Right lung (tissue), 2 donors: ENCODE measurements at regions not wholly inside any gene's neighbourhood (a gene's known extent, or its start where the extent isn't known, plus 50 kb on each side); places are given as distances from the start of the nearest gene placed in this dataset.
"Not testable (repeated sequence)": the region's sequence is repeated elsewhere in the genome, so short reads cannot be mapped to it uniquely, and the experiment has no call there.

Source experiments
- DNase-seq, 2 donors: peaks; one replicate each; pipeline ENCODE4 v3.0.0-alpha.2; 2013

DNA sequence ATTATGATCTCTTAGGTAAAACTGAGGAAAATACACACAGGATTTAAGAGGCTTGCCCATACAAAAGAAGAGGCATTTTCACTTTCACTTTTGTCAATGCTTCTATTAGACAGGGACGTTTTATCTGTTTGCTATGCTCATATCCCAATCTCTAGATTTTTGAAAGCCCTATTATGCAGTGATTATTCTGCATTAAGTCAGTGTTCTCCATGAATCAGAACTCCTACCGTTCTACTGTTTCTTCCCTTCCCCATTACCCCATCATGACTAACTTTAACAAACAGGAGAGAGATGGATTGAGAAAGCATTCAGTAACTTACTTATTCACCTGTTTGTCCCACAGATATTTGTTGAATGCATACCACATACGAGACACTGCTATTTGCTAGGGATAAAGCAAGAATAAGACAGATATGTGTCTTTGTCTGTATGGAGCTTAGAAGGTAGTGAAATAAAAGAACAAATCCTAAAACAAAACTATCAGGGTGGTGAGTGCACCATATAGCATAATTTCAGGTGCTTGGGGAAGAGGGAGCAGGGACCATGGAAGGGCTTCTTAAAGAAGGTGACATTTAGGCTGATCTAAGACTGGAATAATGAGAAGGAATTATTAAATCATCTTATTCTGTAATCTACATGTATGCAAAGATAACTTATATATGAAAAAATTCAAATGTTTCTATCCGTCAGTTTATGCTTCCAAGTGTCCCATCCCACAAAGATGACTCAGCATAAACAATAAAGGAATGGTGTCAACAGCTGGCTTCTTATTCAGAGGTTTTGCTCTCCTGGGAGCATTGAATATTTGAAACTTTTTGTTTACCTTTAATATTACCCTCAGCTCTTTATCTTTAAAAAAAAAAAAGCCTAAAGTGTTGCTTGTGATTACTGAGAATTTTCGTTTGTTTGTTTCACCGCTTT lies 328.1 kb downstream of the HINT1 start:
- no peak for DNase-seq

DNA sequence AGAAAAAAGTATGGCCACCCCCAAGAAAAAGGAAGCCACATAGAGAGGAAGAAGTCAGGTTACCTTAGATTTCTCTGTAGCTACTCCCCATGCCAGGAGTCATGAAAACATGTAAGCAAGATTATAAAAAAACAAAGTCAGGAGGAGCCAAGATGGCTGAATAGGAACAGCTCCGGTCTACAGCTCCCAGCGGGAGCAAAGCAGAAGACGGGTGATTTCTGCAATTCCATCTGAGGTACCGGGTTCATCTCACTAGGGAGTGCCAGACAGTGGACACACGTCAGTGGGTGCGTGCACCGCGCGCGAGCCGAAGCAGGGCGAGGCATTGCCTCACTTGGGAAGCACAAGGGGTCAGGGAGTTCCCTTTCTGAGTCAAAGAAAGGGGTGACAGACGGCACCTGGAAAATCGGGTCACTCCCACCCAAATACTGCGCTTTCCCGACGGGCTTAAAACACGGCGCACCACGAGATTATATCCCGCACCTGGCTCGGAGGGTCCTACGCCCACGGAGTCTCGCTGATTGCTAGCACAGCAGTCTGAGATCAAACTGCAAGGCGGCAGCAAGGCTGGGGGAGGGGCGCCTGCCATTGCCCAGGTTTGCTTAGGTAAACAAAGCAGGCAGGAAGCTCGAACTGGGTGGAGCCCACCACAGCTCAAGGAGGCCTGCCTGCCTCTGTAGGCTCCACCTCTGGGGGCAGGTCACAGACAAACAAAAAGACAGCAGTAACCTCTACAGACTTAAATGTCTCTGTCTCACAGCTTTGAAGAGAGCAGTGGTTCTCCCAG lies 347.3 kb downstream of the HINT1 start:
- not testable (repeated sequence) for DNase-seq

DNA sequence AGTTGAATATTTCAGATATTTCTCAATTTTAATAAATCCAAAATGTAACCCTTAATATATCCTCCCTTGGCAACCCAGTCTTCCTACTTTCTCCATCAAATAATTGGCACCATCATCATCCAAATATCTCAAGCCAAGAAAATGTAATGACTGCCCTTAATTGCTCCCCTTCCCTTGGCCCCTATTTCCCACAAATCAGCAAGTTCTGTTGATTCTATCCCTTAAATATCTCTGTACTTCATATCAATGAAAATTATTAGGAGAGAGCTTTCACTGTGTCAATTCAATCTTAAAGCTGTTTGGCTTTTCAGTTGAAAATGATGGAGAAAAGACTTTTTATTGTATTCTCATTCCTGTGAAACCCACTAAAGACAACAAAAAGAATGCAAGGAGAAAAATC lies 349.8 kb downstream of the HINT1 start:
- DNase-seq: peak; percentile 26 to 44

- no peak for DNase-seq
Observed at GRCh38 chr5:130808691-130809090, 356.4 kb downstream of the HINT1 start.

DNA sequence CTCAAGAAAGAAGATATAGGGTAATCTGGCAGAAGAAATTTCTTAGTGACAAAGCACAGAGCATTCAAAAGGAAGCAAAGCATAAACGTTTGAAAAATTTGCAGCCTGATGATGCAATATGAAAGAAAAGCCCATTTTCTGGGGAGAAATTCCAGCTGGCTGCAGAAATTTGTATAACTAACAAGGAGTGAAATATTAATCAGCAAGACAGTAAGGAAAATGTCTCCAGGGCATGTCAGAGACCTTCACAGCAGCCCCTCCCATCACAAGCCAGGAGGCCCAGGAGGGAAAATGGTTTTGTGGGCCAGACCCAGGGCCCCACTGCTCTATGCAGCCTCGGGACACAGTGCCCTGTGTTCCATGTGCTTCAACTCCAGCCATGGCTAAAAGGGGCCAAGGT lies 359.4 kb downstream of the HINT1 start:
- DNase-seq: peak; percentile 50 to 51

DNA sequence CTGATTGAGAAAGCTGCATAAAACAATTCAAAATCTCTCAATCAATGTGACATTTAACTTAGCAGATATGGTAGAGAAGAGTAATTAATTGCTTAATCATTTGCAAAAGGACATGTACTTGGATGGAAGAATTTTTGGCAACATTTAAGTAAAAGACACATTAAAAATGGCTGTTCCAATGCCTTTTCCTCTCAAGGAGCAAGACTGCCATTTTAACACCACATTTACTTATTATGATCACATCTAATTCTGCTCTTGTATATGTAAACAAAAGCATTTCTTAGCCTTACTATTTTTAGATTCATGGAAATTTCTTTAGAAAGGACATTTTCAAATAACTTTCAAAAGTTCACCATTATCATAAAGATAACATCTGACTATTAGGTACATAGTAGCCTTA lies 360.0 kb downstream of the HINT1 start:
- peak in 1 of 2 donors; percentile 20 for DNase-seq

GRCh38 chr5:130801963-130802362 lies 363.1 kb downstream of the HINT1 start:
- no peak for DNase-seq

- no peak for DNase-seq
Observed at GRCh38 chr5:130799015-130799414, 366.0 kb downstream of the HINT1 start.

- DNase-seq: no peak
Observed at GRCh38 chr5:130797303-130797702, 367.8 kb downstream of the HINT1 start.

DNA sequence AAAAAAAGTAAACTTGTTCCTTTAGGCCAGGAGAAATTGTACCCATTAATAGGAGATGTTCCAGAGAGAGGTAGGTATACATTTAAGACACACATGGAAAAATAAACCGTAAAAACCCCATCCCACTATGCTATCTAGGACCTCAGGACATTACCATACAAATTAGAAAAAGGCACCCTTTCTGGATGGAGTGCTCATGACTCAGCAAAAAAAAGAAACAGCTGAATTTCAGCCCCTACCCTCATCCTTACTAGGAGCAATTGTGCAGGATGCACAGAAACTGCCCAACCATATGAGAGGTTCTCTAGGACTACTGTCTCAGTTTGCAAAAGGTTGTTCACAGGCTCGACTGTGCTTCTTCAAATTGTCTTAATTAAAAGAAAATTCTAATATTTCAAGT lies 368.2 kb downstream of the HINT1 start:
- DNase-seq: no peak

DNA sequence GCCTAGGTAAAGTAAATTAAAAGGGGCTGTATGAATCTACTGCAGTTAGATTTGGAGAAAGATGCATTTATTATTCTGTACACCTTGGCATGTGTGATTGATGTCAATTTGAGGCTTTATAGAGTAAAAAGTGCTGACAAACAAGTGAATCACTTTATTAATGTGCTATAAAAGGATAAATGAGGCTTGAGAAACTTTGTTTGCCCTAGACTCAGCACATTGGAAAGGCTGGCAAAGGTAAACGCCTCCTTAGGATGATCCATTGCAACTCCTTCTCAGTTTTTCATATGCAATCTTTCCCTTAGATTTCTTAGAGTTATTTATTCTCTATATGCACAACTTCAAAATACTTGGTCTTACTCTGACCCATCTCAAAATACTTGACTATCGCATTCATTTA lies 369.0 kb downstream of the HINT1 start:
- no peak for DNase-seq

DNA sequence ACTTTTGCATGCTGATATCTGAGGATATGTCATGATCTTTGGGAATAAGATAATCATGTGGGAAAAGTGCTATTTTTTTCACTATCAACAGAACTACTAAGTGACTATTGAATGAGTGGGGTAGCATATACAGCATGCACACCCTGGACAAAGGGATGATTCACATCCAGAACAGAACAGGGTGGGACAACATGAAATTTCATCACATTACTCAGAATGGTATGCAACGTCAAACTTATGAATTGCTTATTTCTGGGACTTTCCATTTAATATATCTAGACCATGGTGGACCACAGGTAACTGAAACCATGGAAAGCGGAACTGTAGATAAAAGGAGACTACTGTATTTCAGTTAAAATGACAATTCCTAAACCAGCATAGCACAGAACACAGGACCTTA lies 370.0 kb downstream of the HINT1 start:
- no peak for DNase-seq

DNA sequence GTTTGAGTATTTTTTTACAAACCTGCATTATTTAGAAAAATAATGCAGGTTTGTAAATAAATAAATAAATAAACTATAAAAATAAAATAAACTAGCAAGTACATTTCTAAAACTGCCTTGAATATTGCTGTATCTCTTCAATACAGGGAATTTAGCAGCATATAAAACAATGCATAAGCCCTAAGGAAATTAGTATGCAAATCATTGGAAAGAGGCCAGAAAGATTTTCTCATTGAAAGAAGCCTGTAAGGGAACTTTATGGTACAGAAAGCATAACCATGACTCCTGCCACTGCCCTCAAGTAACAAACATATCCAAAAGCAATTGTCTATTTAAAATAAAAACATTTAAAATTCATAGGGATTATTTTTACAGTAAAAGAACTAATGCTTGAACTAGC lies 387.3 kb downstream of the HINT1 start:
- no peak for DNase-seq

- no peak for DNase-seq
Observed at GRCh38 chr5:130773813-130774212, 391.2 kb downstream of the HINT1 start.

GRCh38 chr5:130762031-130762430 lies 403.0 kb downstream of the HINT1 start:
- DNase-seq: no peak

- DNase-seq: no peak
Observed at GRCh38 chr5:130759061-130759460, 406.0 kb downstream of the HINT1 start.

- DNase-seq: no peak
Observed at GRCh38 chr5:130747556-130747955, 417.5 kb downstream of the HINT1 start.

DNA sequence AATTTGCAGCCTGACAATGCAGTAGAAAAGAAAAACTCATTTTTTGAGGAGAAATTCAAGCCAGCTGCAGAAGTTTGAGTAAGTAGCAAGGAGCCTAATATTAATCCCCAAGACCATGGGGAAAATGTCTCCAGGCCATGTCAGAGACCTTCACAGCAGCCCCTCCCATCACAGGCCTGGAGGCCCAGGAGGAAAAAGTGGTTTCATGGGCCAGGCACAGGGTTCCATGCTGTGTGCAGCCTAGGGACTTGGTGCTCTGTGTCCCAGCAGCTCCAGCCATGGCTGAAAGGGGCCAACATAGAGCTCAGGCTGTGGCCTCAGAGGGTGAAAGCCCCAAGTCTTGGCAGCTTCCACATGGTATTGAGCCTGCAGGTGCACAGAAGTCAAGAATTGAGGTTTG lies 418.4 kb downstream of the HINT1 start:
- DNase-seq: not testable (repeated sequence)

DNA sequence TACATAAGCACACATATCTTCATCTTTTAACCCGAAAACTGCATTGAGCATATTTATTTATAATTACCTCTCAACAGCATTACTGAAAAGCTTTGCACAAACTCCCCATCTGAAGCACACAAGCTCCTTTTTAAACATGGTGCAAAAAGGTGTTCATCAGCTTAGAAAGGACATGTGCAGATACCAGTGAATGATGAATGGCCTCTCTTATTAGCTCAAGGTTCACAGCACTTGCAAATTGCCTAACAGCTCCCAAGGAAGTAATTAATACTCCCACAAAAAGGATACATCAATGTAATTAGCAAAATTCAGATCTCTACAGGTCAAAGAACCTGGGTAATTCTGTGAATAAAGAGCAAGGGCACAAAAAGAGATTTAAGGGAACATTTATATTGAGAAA lies 422.0 kb downstream of the HINT1 start:
- no peak for DNase-seq

- no peak for DNase-seq
Observed at GRCh38 chr5:130740047-130740569, 424.9 kb downstream of the HINT1 start.

DNA sequence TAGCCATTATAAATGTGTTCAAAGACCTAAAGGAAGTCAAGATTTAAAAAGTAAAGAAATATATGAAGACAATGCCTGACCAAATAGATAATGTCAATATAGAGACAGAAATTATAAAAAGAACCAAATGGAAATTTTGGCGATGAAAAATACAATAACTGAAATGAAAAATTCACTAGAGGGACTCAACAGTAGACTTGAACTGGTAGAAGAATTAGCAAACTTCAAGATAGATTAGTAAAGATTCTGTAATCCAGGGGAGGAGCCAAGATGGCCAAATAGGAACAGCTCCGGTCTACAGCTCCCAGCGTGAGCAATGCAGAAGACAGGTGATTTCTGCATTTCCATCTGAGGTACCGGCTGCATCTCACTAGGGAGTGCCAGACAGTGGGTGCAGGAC lies 433.2 kb downstream of the HINT1 start:
- no peak for DNase-seq

- no peak for DNase-seq
Observed at GRCh38 chr5:130729541-130729940, 435.5 kb downstream of the HINT1 start.

DNA sequence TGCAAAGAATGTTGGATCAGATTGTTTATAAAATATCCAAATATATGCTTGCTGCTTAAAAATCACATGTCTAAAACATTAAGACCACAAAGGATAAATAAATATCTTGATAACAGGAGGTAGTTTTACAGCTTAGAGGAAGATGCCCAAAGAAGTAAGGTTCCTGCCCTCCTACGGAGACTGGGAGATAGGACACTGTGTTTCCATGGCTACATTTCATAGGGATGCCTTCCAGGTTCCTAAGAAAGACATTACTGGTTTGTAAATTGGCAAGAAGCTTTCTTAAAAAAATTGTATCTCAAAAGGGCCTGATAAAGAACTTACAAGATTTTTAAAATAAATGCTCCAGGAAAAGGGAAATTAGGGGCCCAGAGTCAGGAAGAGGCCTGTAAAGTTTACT lies 437.2 kb downstream of the HINT1 start:
- no peak for DNase-seq
